NCI-H345 (cell line): ENCODE measurements at regions not wholly inside any gene's neighbourhood (a gene's known extent, or its start where the extent isn't known, plus 50 kb on each side); places are given as distances from the start of the nearest gene placed in this dataset.

Experiments
- DNase-seq: peaks from one replicate; lab custom pipeline; 2025; lab: John Stamatoyannopoulos, UW

- DNase-seq, result no peak
Observed at GRCh38 chr16:9469512-9469911, 378.1 kb downstream of the HAPSTR1 start.

GRCh38 chr16:9476744-9477143 lies 385.3 kb downstream of the HAPSTR1 start:
- DNase-seq, result no peak

- DNase-seq, result no peak
Observed at GRCh38 chr16:9479008-9479407, 387.6 kb downstream of the HAPSTR1 start.

GRCh38 chr16:9480503-9480902 lies 389.1 kb downstream of the HAPSTR1 start:
- no peak for DNase-seq

GRCh38 chr16:9481747-9482730 lies 390.6 kb downstream of the HAPSTR1 start:
- DNase-seq, result no peak

GRCh38 chr16:9484426-9484825 lies 393.0 kb downstream of the HAPSTR1 start:
- no peak for DNase-seq

- DNase-seq, result no peak
Observed at GRCh38 chr16:9484881-9485280, 393.4 kb downstream of the HAPSTR1 start.

GRCh38 chr16:9489835-9490467 lies 398.5 kb downstream of the HAPSTR1 start:
- no peak for DNase-seq

GRCh38 chr16:9495824-9496223 lies 404.4 kb downstream of the HAPSTR1 start:
- no peak for DNase-seq

GRCh38 chr16:9497750-9498149 lies 406.3 kb downstream of the HAPSTR1 start:
- no peak for DNase-seq

- DNase-seq, result no peak
Observed at GRCh38 chr16:9499941-9500593, 408.6 kb downstream of the HAPSTR1 start.

- no peak for DNase-seq
Observed at GRCh38 chr16:9500872-9501271, 409.4 kb downstream of the HAPSTR1 start.

GRCh38 chr16:9503251-9503984 lies 412.0 kb downstream of the HAPSTR1 start:
- DNase-seq, result no peak

GRCh38 chr16:9508328-9508936 lies 417.0 kb downstream of the HAPSTR1 start:
- no peak for DNase-seq

GRCh38 chr16:9509663-9510062 lies 418.2 kb downstream of the HAPSTR1 start:
- no peak for DNase-seq

GRCh38 chr16:9511389-9511788 lies 419.9 kb downstream of the HAPSTR1 start:
- no peak for DNase-seq

- no peak for DNase-seq
Observed at GRCh38 chr16:9516444-9516843, 425.0 kb downstream of the HAPSTR1 start.

GRCh38 chr16:9518051-9518450 lies 426.6 kb downstream of the HAPSTR1 start:
- no peak for DNase-seq

- DNase-seq, result no peak
Observed at GRCh38 chr16:9518581-9518980, 427.1 kb downstream of the HAPSTR1 start.

- DNase-seq, result no peak
Observed at GRCh38 chr16:9521749-9522370, 430.4 kb downstream of the HAPSTR1 start.

- no peak for DNase-seq
Observed at GRCh38 chr16:9522614-9523013, 431.2 kb downstream of the HAPSTR1 start.
